DND-41 (cell line): ENCODE measurements at regions not wholly inside any gene's neighbourhood (a gene's known extent, or its start where the extent isn't known, plus 50 kb on each side); places are given as distances from the start of the nearest gene placed in this dataset.

Source experiments
- ATAC-seq: fragments of 200-7000 bp; cut with Tn5 transposase; 3 replicates; pipeline ENCODE4 v1.9.1; 2021; ENCODE audit warnings: low read depth; ENCODE audit not compliant: insufficient read depth
- DNase-seq: peaks from one replicate; pipeline ENCODE4 v3.0.0-alpha.2; 2020
- H2AFZ ChIP-seq: 2 replicates; pipeline ENCODE4 v1.6.0; 2012; ENCODE audit warnings: low read depth, low read length
- H3K27ac ChIP-seq: 2 replicates; pipeline ENCODE4 v1.5.1; 2012; ENCODE audit warnings: low read length, inconsistent platforms
- H3K27me3 ChIP-seq: fragments of 200-600 bp; sonication (generic); 2 replicates; pipeline ENCODE4 v1.6.0; 2012; ENCODE audit warnings: low read length, mild to moderate bottlenecking, inconsistent platforms; ENCODE audit not compliant: insufficient read depth, poor library complexity
- H3K36me3 ChIP-seq: 2 replicates; pipeline ENCODE4 v1.5.1; 2012; ENCODE audit warnings: low read length, inconsistent platforms; ENCODE audit not compliant: insufficient read depth
- H3K4me1 ChIP-seq: 2 replicates; pipeline ENCODE4 v1.5.1; 2012; ENCODE audit warnings: mild to moderate bottlenecking, low read length; ENCODE audit not compliant: insufficient read depth
- H3K4me2 ChIP-seq: 2 replicates; pipeline ENCODE4 v1.6.0; 2012; ENCODE audit warnings: mild to moderate bottlenecking, moderate library complexity, low read length, inconsistent platforms; ENCODE audit not compliant: insufficient read depth
- H3K4me3 ChIP-seq, 2 experiments: fragments of 200-600 bp in 1 of 2; shearing (Covaris generic) in 1 of 2; 2 replicates each; pipeline ENCODE4 v1.5.1; 2012 to 2016; ENCODE audit warnings: inconsistent platforms in 2 of 2, low read length in 2 of 2, mild to moderate bottlenecking in 2 of 2, low read depth in 1 of 2, moderate library complexity in 1 of 2
- H3K79me2 ChIP-seq: 2 replicates; pipeline ENCODE4 v1.6.0; 2012; ENCODE audit warnings: low read length, inconsistent platforms; ENCODE audit not compliant: insufficient read depth
- H3K9ac ChIP-seq: 2 replicates; pipeline ENCODE4 v1.6.0; 2012; ENCODE audit warnings: low read depth, mild to moderate bottlenecking, inconsistent platforms, low read length, moderate library complexity
- H3K9me3 ChIP-seq: 2 replicates; pipeline ENCODE4 v1.5.1; 2012; ENCODE audit warnings: low read length, moderate library complexity, mild to moderate bottlenecking, inconsistent platforms; ENCODE audit not compliant: insufficient read depth, severe bottlenecking
- H4K20me1 ChIP-seq: 2 replicates; pipeline ENCODE4 v1.6.0; 2012; ENCODE audit warnings: low read length; ENCODE audit not compliant: insufficient read depth
- EZH2 ChIP-seq: IDR thresholded peaks from 3 replicates; pipeline ENCODE4 v1.6.1; 2012; ENCODE audit warnings: borderline replicate concordance, low read depth, mild to moderate bottlenecking, moderate library complexity, low read length, inconsistent platforms; ENCODE audit not compliant: severe bottlenecking
- TF ChIP-seq, protein P1 (sequence below): IDR thresholded peaks from 2 replicates; pipeline ENCODE4 v1.5.1; 2012; ENCODE audit warnings: borderline replicate concordance, low read length, moderate library complexity, mild to moderate bottlenecking; ENCODE audit not compliant: poor library complexity, severe bottlenecking; ENCODE audit errors: extremely low read depth

DNA sequence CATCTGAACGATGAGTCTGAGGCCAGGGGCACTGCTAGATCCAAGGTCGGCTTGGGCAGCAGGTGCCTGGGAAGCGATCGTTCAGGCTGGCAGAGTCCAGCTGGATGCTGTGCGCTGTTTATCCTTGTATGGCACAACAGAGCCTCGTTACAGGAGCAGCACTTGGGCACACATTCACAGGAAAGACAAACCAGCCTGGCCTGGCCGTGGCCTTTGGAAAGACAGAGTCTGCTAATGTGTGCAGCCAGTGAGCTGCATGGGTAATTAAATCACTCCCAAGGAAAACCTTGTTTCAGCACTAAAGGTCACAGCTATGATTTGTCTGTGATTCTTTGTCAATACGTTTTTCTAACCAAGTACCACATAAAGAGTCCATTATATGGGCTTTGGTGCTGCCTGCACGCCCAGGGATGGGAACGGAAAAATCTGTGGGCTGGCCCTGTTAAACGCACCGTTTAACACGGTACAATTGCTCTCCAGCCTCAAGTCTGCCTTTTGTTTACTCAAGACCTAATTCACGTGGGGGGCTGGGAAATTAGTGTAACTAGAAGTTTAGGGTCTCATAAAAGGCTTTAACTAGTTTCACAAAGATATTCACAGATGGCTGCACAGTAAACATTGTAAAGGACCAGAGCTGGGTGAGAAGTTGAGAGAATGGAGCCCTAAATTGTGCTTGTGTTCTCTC lies 509.3 kb downstream of the KDM4C start:
- no peaks in the 10 kb centered on the region for H4K20me1 ChIP-seq
- H3K4me1 ChIP-seq, result no peaks in the 10 kb centered on the region
- no peaks in the 10 kb centered on the region for H3K36me3 ChIP-seq
- no peaks in the 10 kb centered on the region for H3K79me2 ChIP-seq
- no peaks in the 10 kb centered on the region for H3K27me3 ChIP-seq
- no peaks in the 10 kb centered on the region for H3K9me3 ChIP-seq
- DNase-seq (no peak), ATAC-seq (no peak)
- H3K27ac ChIP-seq, result no peak overlapping the region
- H3K4me3 ChIP-seq, result no peak overlapping the region
- TF ChIP-seq, protein P1, sequence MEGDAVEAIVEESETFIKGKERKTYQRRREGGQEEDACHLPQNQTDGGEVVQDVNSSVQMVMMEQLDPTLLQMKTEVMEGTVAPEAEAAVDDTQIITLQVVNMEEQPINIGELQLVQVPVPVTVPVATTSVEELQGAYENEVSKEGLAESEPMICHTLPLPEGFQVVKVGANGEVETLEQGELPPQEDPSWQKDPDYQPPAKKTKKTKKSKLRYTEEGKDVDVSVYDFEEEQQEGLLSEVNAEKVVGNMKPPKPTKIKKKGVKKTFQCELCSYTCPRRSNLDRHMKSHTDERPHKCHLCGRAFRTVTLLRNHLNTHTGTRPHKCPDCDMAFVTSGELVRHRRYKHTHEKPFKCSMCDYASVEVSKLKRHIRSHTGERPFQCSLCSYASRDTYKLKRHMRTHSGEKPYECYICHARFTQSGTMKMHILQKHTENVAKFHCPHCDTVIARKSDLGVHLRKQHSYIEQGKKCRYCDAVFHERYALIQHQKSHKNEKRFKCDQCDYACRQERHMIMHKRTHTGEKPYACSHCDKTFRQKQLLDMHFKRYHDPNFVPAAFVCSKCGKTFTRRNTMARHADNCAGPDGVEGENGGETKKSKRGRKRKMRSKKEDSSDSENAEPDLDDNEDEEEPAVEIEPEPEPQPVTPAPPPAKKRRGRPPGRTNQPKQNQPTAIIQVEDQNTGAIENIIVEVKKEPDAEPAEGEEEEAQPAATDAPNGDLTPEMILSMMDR, result no peak
- TF ChIP-seq EZH2, result no peak
- H3K4me2 ChIP-seq, result no peak overlapping the region
- H3K9ac ChIP-seq, result no peak overlapping the region
- H2AFZ ChIP-seq, result no peak overlapping the region

DNA sequence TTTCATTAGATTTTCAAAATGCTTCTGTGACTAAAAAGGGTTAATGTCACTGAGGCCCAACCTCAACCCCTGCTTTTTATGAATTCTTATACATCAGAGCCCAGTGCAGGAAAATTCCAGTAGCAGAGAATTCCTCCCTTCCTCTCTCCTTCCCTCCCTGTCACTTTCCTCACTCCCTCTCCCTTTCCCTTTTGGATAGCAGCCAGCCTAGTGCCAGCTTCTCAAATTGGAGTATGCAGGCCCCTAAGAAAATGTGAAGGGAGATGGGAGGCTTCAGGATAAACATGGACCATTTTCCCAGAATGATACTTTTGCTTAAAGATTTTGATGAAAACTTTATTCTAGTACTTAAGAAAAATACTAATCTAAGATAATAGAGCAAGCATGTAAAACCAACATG lies 507.4 kb downstream of the KDM4C start:
- Histone ChIP-seq H3K27ac (no peak overlapping the region), H3K36me3 (no peaks in the 10 kb centered on the region)
- ATAC-seq, result no peak

DNA sequence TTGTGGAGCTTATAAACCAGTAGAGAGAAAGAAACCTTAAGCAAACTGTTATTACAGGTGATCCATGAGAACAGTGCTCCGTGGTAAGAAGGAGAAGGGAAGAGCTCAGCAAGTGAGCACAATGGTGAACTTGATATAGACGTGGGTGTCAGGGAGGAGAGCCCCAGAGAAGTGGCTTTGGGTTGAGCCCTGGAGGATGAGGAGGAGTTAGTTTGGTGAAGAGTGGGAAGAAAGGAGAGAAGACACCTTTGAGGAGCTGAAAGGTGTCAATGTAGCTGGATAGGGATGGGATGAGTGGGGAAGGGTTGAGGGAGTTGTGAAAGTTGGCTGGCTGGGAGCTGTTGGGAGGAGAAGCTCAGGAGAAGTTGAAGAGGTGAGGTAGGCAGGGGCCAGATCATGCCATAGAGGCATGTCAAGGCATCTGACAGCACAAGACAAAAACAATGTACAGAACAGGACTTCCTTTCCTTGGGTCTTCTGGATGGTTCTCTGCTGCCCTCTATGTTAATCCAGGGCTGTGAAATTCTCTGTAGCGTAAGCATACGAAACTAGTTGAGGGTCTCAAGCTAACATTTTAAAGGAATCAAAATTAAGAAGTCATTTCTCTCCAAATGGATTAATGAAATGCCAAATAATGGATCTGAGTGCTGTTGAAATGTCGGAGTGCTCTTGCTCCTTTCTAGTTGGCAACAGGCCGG lies 501.9 kb downstream of the KDM4C start:
- Histone ChIP-seq H3K36me3 (no peaks in the 10 kb centered on the region), H3K79me2 (no peaks in the 10 kb centered on the region), H3K4me2 (no peak overlapping the region), H3K9me3 (no peaks in the 10 kb centered on the region), H4K20me1 (no peaks in the 10 kb centered on the region), H3K27ac (no peak overlapping the region), H3K9ac (no peak overlapping the region), H3K27me3 (peaks cover 4% of the 10 kb centered on the region), H2AFZ (no peak overlapping the region), H3K4me1 (no peaks in the 10 kb centered on the region), H3K4me3 (no peak overlapping the region)
- ATAC-seq (no peak), DNase-seq (no peak)
- TF ChIP-seq, protein P1, result no peak
- no peak for TF ChIP-seq EZH2

More for the DNA sequence above, 507.4 kb downstream of the KDM4C start:
- Histone ChIP-seq H3K4me2 (no peak overlapping the region), H3K9ac (no peak overlapping the region), H2AFZ (no peak overlapping the region), H3K27me3 (peaks cover 4% of the 10 kb centered on the region), H3K4me1 (no peaks in the 10 kb centered on the region), H3K4me3 (no peak overlapping the region), H4K20me1 (no peaks in the 10 kb centered on the region), H3K79me2 (no peaks in the 10 kb centered on the region), H3K9me3 (no peaks in the 10 kb centered on the region)
- TF ChIP-seq, protein P1, result no peak
- TF ChIP-seq EZH2, result no peak
- DNase-seq, result no peak
